HT1080 (cell line): ENCODE measurements at regions not wholly inside any gene's neighbourhood (a gene's known extent, or its start where the extent isn't known, plus 50 kb on each side); places are given as distances from the start of the nearest gene placed in this dataset.

Experiments used
- DNase-seq: peaks from one replicate; pipeline ENCODE4 v3.0.0-alpha.2; 2015; ENCODE audit warnings: low read depth

DNA sequence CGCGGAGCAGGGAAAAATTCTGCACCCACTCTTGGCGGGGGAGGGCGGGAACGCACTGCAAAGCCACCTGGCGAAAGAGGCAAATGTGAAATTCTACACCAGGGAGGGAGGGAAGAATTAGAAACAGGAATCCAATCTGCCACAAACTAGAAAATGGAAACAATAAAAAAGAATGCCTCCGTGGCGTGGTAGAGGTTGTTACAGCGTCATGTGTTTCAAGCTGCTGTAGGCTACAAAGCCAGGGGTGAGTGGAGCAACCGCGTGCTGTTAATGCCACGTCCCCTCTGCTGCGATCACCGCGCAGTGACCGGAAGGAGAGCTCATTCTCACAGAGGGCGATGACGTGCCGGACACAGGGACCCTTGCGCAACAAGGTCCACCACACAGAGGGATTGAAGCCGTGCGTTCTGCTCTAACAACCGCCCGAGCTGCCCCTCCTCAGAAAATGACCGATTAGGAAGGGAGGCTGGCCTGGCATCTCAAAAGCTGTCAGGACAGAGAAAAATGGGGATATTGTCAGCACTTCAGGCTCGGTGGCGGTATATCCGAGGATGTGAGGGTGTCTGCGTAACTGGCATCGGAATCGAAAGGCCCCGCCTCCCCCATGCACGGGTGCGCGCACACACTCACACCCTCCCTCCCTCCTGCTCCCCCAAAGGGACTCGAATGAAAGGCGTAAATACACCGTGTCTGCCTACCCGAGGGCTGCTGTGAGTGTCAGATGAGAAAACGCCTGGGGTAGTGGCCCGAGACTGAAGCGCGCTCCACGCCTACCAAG, 70.8 kb upstream of the TNRC6C start:
- no peak for DNase-seq

DNA sequence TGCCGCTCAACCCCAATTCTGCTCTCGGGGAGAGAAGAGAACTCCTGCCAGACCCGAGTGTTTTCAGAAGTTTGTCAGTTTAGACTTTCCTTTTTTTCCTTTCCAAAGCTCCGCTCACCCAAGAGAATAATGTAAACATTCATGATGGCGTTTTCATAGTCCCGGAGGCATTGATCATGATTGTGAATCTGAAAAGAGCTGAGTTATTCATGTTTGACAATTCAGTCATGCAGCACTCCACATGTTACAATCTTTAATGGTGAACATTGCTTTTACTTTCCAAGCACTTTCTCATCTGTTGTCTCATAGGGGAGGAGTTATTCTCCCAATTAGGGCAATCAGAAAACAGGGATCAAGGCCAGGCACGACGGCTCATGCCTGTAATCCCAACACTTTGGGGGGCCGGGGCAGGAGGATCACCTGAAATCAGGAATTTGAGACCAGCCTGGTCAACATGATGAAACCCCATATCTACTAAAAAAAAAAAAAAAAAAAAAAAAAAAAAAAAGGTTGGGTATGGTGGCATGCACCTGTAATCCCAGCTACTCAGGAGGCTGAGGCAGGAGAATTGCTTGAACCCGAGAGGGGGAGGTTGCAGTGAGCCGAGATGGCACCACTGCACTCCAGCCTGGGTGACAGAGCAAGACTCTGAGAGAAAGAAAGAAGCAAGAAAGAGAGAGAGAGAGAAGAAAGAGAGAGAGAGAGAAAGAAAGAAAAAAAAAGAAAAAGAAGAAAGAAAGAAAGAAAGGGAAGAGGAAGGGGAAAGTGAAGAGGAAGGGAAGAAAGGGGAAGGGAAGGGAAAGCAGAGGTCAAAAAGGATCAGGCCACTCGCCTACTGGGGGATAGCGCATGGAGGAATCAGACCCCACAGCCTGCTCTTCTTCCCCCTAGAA, 70.0 kb upstream of the TNRC6C start:
- DNase-seq, result no peak

DNA sequence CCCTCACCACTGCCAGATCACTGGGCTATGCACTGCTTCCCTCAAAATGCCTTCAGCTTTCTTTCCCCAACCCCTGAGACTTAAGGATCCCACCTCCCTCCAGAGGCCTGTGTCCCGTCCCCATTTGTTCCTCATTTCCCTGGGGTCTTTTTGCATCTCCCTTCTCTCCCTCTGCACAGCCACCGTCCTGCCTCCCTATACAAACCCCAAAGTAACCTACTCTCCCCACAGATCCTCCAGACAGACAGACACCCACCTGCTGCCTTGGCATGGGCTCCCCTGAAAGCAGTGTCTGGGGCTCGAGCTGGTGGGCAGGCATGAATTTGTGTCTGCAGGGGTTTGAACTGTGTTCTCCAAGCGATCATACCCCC, 69.4 kb upstream of the TNRC6C start:
- DNase-seq, result no peak

DNA sequence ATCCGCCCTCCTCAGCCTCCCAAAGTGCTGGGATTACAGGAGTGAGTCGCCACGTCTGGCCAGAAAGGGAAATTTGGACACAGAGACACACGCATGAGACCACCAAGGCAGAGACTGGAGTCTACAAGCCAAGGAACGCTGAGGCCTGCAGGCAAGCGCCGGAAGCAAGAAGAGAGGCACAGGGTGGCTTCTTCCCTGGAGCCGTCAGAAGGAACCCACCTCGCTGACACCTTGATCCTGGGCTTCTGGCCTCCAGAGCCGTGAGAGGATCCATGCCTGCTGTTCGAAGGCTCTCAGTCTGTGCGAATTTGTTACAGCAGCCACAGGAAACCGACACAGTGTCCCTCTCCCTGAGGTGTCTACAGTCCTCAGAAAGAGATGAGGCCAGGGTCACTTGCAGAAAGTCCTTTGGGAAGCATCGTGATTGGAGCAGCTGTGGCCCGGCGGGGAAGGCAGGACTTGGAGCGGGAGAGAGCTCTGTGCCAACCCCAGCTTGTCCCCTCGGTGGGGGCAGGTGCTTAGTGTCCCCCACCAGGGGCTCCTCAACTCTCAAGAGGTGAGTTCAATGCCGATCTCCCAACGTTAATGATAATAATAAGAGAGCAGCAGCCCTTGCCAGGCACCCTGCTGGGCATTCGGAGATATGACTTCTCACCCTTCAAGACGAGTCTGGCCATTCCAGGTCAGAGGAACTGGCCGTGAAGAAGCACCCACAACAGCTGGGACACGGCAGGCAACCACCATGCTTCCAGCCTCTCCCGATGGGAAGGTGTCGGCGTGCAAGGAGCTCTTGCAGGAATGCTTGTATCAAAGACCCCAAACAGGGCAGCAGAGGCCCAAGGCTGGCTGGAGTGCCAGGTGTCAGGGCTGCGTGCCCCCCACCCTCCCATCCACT, 68.4 kb upstream of the TNRC6C start:
- no peak for DNase-seq

DNA sequence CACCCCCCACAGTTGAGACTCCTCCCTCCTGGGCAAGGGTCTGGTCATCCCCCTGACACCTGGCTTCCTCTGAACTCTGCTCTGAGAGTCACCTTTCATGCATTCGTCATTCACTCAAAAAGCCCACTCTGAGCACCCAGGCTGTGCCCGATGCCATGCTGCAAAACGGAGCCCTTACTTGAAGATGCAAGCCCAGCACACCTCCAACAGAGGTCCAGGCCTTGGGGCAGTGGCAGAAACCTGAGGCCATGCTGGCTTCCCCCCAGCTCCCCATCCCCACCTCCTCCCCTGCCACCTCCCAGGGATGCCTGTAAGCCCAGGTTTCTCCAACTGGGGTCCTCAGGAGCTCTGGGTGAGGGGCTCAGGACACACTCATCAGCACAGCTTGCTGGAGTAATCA, 67.7 kb upstream of the TNRC6C start:
- DNase-seq, result no peak

DNA sequence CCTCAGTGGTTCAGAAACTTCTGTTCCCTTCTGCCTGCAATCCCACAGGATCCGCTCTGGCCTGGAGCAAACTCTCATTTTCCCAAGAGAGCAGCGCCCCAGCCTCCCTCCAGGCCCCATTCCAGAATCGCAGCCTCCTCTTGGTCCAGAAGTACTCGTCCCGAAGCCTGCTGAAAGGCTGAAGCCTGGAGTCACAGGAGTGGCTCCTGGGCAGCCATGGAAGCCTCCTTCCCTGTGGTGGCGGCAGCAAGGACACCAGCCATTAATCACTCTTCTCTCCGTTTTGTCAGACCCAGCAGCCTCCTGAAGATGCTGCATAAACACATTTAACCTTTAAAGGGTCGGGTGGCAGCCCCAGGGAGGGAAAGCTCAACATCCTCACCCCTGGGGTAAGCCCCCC, 66.9 kb upstream of the TNRC6C start:
- no peak for DNase-seq

DNA sequence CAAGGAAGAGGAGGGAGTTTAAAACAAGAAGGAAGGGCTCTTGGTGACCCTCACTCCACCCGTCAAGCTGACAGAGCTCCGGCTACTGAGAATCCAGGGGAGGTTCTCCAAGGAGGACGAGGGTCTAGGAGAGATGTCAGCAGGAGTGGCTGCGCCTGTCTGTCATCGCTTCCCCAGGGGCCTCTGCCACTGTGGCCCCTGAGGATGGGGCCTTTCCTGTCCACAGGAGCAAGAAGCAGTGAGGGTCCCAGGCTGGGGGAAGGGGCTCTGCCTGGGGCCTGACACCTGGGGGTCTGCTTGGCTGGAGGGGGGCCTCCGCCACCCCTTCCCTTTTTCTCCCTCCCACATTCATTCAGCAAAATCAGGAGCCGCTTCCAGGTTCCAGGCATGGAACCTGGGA, 66.5 kb upstream of the TNRC6C start:
- no peak for DNase-seq

DNA sequence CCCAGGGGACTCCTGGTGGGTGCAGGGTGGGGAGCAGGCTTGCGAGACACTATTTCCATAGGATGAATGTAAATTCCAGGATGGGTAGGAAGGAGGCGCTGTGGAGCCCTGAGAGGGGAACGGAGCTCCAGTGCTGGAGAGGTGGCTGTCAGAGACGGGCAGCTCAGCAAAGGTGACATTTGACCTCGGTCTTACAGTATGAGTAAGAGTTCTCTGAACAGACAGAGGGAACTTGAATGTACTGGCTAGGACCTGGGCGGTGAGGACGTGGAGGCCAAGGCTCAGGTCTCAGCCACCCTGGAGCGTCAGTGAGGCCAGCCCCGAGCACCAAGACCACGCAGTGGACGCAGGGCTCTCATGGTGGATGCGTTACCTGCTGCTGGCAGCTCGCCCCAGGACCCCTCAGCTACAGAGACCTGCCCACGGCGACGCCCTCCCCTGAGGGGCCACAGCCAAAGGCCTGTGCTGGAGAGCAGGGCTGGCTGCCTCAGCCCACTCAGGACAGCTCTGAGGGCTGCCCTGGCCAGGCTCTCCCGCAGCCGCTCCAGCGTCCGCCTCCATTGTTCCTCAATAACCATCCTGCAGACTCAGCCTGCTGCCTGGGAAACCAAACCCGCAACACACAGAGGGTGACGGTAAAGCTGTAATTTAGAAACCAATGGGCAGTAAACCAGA, 65.9 kb upstream of the TNRC6C start:
- DNase-seq, result no peak

DNA sequence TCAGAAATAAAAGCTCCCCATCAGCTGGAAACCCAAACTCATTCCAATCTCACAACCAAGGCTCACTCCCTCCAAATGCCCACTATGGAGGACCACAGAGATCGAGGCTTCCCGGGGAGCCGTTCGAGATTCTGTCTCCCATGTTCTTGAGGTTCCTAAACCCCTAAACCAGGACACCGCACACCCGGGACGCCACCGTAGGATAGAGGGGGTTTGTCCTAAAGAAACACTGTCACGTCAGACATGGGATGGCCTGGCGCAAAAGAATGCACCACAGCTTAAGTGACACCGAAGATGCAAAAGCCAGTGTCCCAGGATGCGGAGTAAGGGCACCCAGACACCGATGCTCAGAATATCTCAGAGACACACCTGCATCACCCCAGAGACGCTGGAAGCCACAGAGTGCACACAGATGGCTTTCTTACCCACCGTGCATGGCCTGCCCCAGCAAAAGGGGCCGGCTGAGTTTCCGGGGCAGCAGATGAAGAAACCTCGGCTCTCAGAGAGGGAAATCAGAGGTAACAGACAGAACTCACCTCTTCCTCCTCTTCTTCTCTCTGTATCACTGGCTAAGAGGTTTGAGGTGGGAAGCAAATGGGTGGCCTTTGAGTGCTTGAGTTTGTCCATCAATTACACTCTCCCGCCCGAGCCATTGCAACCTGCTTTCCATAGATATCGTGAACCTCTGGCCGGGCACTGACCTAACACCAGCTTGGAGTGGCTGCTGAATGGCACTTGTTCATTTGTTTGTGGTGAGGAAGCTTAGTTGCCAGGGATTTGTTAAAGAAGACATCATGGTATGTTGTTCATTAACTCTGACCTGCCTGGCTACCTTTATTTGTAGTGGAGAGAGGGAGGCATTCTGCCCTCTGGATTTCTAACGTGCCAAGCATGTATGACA, 65.1 kb upstream of the TNRC6C start:
- no peak for DNase-seq

DNA sequence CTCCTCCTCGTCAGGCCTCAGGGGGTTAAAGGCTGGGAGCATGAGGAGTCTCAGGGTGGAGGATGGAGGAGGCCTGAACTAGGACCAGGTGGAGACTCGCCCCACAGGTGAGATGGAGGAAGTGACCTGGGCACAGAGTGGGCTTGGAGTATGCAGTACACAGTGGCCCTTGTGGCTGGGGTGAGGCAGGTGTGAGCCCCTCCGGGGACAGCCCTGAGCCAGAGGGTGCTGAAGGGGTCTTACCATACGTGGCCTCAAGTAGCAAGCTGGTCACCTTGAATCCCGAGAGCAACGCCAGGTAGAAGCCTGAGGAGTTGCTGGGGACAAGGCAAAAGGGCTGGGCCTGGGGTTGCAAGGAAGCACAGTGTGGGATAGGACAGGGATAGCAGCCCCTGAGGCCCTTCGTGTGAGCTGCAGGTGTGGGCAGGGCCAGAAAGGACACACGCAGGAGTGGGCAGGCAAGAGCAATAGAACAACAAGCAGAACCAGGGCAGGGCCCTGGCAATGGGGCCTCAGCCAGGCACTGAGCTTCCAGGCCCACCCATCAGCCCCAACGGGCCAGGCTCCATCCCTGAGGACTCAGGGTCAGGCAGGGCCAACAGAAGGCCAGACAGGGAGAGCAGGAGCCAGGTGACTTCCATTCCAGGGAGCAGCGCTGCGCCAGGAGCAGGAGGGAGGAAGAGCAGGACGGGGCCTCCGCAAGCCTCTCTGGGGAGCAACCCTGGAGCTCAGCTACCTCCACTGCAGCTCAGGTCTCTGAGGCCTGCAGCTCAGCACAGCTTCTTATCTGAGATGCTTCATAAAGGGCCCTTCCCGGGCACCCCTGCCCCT, 64.2 kb upstream of the TNRC6C start:
- no peak for DNase-seq

DNA sequence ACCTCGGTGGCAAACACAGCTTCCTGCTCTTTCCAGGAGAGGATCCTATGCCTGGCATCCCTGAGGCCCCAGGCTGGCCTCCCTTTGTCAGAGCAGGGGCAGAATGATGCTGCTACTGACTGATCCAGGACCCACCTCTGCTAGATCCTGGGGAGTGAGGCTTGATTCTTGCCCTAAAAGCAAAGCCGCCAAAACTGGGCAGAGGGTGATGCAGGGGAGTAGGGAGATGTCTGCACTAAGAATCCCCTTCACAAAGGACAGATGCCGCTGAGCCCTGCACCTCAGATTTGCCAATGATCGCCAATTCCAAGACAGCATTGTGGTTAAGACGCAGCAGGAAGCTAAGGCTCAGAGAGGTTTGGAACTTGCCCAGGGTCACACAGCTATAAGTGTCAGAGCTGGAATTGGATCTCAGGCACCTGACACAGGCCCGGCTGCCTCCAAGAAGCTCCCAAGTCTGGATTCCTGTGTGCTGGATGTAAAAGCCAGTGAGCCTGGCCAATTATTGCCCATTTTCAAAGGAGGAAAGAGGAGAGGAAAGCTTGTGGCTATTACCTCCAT, 60.7 kb upstream of the TNRC6C start:
- no peak for DNase-seq

DNA sequence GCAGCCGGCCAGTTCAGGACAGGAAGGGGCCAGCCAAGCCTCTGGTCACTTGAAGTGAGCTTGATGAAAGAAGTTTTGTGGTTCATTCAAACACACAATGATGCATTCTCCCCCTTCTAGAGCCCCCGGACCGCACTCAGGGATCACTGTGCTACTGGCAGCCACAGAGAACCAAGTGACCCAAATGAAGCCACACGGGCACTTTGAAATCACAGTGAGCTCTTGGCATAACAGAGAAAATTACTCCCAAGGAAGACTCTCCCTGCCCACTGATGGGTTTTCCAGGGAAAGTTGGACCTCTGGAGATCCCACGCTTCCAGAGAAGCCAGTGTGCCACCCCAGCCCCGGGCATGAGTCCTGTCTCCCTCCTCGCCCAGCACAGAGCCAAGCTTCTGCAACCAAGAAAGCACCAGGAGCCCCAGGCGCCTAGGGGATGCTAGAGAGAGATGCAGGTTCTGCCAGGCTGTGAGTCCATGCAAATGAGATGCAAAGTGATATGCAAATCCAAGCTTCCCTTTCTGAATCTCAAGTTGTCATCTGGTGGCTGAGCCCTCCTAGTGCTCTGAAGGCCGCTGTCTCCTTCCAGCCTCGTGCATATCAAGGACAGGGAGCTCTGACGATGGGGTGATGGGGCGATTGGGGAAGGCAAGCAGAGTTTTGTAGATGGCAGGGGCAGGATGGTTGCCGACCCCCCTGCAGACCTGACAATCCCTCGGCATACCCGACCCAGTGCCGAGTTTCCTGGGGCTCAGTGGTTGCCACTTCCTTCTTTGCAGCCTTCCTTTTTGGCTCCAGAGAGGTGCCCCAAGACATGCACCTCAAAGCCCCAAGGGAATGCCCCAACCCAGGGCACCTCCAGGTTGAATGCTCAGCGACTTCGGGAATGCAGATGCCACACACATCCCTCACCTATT, 59.7 kb upstream of the TNRC6C start:
- DNase-seq, result no peak

DNA sequence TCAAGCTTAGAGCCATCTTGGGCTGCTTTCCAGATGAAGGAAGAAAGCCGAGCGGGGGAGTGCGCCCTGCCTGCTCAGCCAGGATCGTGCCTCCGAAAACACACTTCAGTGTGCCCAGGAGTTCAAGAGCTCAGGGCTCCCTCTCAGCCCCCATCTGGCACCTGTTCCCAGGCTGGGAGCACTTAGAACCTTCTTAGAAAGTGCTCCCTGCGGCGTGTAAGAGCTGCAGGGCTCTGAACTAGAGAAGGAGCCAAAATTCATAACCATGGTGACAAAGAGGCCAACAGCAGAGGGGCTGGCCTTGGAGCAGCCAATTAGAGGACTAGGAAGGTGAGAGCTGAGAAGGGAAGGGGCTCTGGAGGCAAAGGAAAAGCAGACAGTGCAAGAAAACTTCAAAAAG, 59.0 kb upstream of the TNRC6C start:
- DNase-seq, result no peak

DNA sequence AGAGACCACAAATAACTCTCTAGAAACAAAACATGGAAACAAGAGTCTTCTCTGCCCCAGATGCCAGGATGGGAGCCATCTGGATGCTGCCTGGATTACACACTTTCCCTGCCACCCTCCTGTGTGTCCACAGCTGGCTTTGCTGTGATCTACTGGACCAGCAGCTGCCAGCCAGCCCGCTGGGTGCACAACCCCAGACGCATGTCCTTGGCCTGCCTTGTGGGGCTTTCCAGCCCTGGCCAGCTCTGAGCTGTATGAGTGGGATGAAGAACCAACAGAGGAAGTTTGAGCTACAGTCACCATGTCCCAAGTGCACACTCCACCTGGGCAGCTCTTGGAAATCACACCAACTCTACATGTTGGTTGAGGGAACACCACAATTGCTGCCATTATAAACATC, 57.0 kb upstream of the TNRC6C start:
- DNase-seq, result no peak

DNA sequence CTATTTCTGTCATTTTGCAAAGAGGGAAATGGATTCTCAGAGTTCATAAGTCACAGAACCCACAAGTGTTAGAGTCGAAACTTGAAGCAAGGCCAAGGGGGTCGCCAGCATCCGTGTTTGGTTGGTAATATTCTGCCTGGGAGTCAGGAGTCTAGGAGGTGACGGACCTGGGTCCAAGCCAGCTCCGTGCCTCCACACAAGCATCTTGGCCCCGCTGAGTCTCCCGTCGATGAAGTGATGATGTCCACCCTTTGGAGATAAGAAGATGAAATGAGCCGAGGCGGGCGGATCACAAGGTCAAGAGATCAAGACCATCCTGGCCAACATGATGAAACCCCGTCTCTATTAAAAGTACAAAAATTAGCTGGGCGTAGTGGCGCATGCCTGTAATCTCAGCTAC, 53.2 kb upstream of the TNRC6C start:
- DNase-seq, result no peak

DNA sequence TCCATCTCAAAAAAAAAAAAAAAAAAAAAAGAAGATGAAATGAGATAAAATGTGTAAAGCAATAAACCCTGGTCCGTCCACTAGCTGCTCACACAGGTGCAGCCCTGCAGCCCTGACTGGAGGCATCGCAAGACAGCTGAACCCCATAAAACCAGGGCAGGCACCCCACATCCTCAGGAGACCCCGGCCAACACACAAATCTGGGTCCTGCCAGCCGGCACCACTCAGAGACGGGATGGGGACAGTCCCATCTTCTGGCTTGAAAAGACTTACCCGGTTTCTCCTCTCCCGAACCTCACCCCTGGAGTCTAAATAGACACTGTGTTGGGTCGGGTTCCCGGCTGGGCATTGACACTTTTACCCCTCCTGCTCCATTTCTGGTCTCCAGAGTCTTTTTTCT, 52.7 kb upstream of the TNRC6C start:
- DNase-seq, result no peak

DNA sequence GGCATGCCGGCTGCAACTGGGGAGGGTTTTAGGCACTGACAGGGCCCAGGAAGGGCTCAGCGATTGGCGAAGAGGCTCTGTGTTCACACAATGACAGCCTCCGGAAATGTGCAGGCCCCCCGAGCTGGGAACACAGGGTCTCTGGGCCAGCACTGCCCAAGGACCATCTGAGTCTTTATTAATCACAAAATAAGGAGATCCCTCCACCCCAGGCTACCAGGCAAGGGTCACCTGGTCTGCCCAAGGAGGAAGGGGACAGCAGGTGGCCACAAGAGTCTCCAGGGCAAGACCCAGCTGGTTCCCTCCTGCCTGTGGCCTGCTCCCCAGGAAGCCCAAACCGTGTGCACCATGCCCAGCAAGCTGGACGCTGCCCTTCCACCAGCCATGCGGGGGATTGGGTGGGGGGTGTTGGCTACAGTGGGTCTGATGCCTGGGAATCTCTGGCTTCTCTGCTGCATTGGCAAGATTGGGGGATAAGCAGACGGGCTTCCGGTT, 52.1 kb upstream of the TNRC6C start:
- no peak for DNase-seq
